Lung (tissue), 11 donors: ENCODE measurements at regions not wholly inside any gene's neighbourhood (a gene's known extent, or its start where the extent isn't known, plus 50 kb on each side); places are given as distances from the start of the nearest gene placed in this dataset.

Experiments used
- ATAC-seq: fragments of 200-7000 bp; cut with Tn5 transposase; one replicate; pipeline ENCODE4 v1.9.1; 2020; ENCODE audit warnings: moderate number of reproducible peaks; ENCODE audit not compliant: insufficient read depth, low FRiP score
- DNase-seq, 3 donors: peaks; one replicate each; pipeline ENCODE4 v3.0.0-alpha.2; 2013 to 2017
- H3K27ac ChIP-seq, 2 donors: one replicate each; pipeline ENCODE4 v1.5.1; 2013; ENCODE audit warnings: mild to moderate bottlenecking in 2 of 2, moderate library complexity in 2 of 2, control low read depth in 1 of 2, inconsistent platforms in 1 of 2, low read depth in 1 of 2, low read length in 1 of 2
- H3K27me3 ChIP-seq, 3 donors: one replicate each; pipeline ENCODE4 v1.5.1; 2013; ENCODE audit warnings: low read length in 2 of 3; ENCODE audit not compliant: control insufficient read depth in 3 of 3, insufficient read depth in 3 of 3
- H3K36me3 ChIP-seq, 4 donors: one replicate each; pipeline ENCODE4 v1.5.1; 2013; ENCODE audit warnings: low read length in 4 of 4, mild to moderate bottlenecking in 1 of 4, moderate library complexity in 1 of 4; ENCODE audit not compliant: control insufficient read depth in 4 of 4, insufficient read depth in 4 of 4
- H3K4me1 ChIP-seq, 5 donors: one replicate each; pipeline ENCODE4 v1.5.1; 2013; ENCODE audit warnings: low read length in 5 of 5, mild to moderate bottlenecking in 2 of 5, moderate library complexity in 1 of 5; ENCODE audit not compliant: control insufficient read depth in 5 of 5, insufficient read depth in 5 of 5
- H3K4me3 ChIP-seq: one replicate; pipeline ENCODE4 v1.5.1; 2013; ENCODE audit warnings: mild to moderate bottlenecking, control low read depth, moderate library complexity
- H3K9ac ChIP-seq, 2 donors: one replicate each; pipeline ENCODE4 v1.5.1; 2013; ENCODE audit warnings: low read length in 2 of 2, control low read depth in 1 of 2; ENCODE audit not compliant: insufficient read depth in 1 of 2
- H3K9me3 ChIP-seq, 4 donors: one replicate each; pipeline ENCODE4 v1.5.1; 2013; ENCODE audit warnings: low read length in 3 of 4, mild to moderate bottlenecking in 1 of 4, moderate library complexity in 1 of 4; ENCODE audit not compliant: control insufficient read depth in 4 of 4, insufficient read depth in 3 of 4
- WGBS, 2 donors: extraction: QIAGEN DNeasy Blood & Tissue Kit; methylation state at CpG; one replicate each; pipeline ENCODE4 v1.1.7; 2013; 5-methylcytosine and 5-hydroxymethylcytosine counted together
- TF ChIP-seq, protein P1 (sequence below): IDR thresholded peaks from 2 replicates; pipeline ENCODE4 v1.5.1; 2012; ENCODE audit warnings: mild to moderate bottlenecking; ENCODE audit errors: control extremely low read depth, extremely low read depth
- donor health status: control.
- donor health status: control.
- donor health status: Bipolar disorder and iron deficiency.
- donor health status: healthy.
- donor health status: DM: yes; HTN: yes; CAD: no.

GRCh38 chr2:4528773-4529172 lies 825.4 kb downstream of the DCDC2C start:
- 37 to 63% methylated on average over 3 of the region's 3 CpGs for WGBS, 2 donors
- no peak overlapping the region for H3K9ac ChIP-seq
- TF ChIP-seq, protein P1, sequence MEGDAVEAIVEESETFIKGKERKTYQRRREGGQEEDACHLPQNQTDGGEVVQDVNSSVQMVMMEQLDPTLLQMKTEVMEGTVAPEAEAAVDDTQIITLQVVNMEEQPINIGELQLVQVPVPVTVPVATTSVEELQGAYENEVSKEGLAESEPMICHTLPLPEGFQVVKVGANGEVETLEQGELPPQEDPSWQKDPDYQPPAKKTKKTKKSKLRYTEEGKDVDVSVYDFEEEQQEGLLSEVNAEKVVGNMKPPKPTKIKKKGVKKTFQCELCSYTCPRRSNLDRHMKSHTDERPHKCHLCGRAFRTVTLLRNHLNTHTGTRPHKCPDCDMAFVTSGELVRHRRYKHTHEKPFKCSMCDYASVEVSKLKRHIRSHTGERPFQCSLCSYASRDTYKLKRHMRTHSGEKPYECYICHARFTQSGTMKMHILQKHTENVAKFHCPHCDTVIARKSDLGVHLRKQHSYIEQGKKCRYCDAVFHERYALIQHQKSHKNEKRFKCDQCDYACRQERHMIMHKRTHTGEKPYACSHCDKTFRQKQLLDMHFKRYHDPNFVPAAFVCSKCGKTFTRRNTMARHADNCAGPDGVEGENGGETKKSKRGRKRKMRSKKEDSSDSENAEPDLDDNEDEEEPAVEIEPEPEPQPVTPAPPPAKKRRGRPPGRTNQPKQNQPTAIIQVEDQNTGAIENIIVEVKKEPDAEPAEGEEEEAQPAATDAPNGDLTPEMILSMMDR = no peak
- peaks cover 0 to 13% (median 0%) of the 10 kb centered on the region in 5 donors for H3K4me1 ChIP-seq
- H3K9me3 ChIP-seq = no peaks in the 10 kb centered on the region
- no peak for ATAC-seq
- no peak overlapping the region for H3K4me3 ChIP-seq
- no peaks in the 10 kb centered on the region for H3K36me3 ChIP-seq
- DNase-seq = no peak
- no peaks in the 10 kb centered on the region for H3K27me3 ChIP-seq
- no peak overlapping the region for H3K27ac ChIP-seq

DNA sequence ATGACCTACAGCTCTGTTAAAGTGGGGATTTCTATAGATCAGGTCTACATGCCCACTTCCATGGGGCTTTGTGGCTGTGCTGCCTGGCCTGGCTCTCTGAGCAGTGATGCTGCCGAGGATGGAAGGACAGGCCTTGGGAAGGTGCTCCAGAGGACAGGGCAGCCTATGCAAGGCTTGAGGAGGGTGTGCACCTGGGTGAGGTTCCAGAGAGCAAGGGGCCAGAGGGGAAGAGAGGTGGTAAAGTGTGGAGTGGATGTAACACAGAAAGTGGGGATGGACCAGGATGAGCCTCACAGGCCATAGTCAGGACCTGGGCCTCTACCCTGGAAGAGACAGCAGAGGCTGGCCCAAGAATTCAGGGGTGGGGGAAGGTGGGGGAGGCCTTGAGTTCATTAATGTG lies 826.4 kb downstream of the DCDC2C start:
- H3K9me3 ChIP-seq = no peaks in the 10 kb centered on the region
- H3K36me3 ChIP-seq = no peaks in the 10 kb centered on the region
- H3K4me1 ChIP-seq = peaks cover 0 to 13% (median 0%) of the 10 kb centered on the region in 5 donors
- H3K27me3 ChIP-seq = no peaks in the 10 kb centered on the region
- 88 to 95% methylated on average over 1 of the region's 1 CpG for WGBS, 2 donors
- H3K4me3 ChIP-seq = no peak overlapping the region
- no peak overlapping the region for H3K27ac ChIP-seq
- H3K9ac ChIP-seq = no peak overlapping the region
- TF ChIP-seq, protein P1 = no peak
- ATAC-seq = no peak
- no peak for DNase-seq

GRCh38 chr2:4530231-4530630 lies 826.9 kb downstream of the DCDC2C start:
- DNase-seq (no peak), ATAC-seq (no peak)
- no peak overlapping the region for H3K27ac ChIP-seq
- H3K27me3 ChIP-seq = no peaks in the 10 kb centered on the region
- H3K4me1 ChIP-seq = peaks cover 0 to 13% (median 0%) of the 10 kb centered on the region in 5 donors
- WGBS, 2 donors = 76 to 77% methylated on average over 9 of the region's 9 CpGs
- H3K9me3 ChIP-seq = no peaks in the 10 kb centered on the region
- no peaks in the 10 kb centered on the region for H3K36me3 ChIP-seq
- TF ChIP-seq, protein P1 = no peak
- no peak overlapping the region for H3K9ac ChIP-seq
- no peak overlapping the region for H3K4me3 ChIP-seq

DNA sequence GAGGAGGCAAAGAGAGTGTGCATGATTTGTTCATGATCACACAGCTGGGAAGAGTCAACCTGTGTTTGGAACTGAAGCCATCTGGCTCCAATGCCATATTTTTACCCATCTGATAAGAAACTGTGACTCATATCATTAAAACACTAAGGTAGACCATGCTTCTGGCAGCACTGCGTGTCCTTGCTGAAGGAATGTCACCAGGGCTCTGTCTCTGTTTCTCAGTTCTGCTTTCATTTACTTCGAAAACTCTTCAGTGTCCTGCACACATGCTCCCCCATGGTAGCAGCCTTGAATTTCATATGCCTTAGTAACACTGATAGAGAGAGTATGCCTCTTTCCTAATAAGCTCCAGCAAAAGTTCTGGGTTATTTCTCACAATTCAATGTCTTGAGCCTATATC lies 830.4 kb downstream of the DCDC2C start:
- TF ChIP-seq, protein P1 = no peak
- no peaks in the 10 kb centered on the region for H3K4me1 ChIP-seq
- DNase-seq = no peak
- H3K4me3 ChIP-seq = no peak overlapping the region
- no peak overlapping the region for H3K27ac ChIP-seq
- no peaks in the 10 kb centered on the region for H3K9me3 ChIP-seq
- WGBS, 2 donors = 80 to 84% methylated on average over 2 of the region's 2 CpGs
- H3K9ac ChIP-seq = no peak overlapping the region
- ATAC-seq = no peak
- H3K36me3 ChIP-seq = no peaks in the 10 kb centered on the region
- H3K27me3 ChIP-seq = no peaks in the 10 kb centered on the region
